ENCODE measurements at regions not wholly inside any gene's neighbourhood (a gene's known extent, or its start where the extent isn't known, plus 50 kb on each side); places are given as distances from the start of the nearest gene placed in this dataset.
A peak's percentile ranks its signal among the peaks of the same experiment; 100 is the strongest.

DNA sequence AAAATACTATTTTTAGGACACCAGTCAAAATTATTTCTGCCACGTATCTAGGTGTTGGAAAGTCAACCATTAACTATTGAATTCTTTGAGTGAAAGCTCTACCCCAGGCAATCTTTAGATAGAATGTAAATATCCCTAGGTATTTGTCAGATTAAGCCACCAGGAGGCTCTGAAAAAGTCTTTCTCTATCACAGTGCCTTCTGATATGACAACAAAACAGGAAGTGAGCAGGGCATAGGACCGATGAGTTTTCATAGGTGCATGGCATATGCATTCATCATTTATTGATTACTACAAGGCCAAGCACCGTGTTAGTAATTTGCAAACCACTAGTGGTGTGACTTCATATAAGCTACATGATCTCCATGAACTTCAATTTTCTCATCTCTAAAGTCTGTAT is 333.6 kb upstream of the F9 start:
- FAIRE-seq (peak; percentile 58), DNase-seq (ENCODE audit: insufficient read length, low spot score) (no peak)

DNA sequence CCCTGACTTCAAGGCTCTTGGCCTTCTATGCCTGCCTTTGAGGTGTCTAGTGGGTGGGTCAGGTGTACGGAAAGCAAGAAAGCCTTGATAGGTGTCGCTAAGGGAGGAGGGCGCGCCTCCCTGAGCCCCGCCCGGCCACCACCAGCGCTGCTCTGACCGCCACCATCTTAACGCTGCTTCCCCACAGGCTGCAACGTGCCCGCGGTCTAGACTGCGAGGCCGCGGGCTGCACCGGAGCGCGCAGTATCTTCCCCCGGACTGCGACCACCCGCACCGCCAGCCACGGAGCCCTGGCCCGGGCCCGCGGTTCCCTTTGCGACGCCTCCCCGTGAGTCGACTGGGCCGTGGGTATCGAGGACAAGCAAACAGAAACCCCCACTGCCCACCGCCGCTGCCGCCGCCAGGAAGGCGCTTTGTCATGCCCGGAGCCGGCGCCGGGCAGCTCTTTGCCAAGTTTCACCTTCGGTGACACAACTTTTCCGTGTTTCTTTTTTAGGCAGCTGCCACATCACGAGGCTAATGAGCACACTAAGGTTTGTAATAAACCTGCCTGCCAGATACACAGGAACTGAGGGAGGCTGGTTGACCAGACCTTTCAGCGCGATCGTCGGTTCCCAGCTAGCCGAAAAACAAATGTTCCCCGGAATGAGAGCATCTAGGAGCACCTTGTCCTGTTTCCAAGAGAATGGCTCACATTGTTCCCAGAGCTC is 335.8 kb upstream of the F9 start:
- TF ChIP-seq, protein P1, sequence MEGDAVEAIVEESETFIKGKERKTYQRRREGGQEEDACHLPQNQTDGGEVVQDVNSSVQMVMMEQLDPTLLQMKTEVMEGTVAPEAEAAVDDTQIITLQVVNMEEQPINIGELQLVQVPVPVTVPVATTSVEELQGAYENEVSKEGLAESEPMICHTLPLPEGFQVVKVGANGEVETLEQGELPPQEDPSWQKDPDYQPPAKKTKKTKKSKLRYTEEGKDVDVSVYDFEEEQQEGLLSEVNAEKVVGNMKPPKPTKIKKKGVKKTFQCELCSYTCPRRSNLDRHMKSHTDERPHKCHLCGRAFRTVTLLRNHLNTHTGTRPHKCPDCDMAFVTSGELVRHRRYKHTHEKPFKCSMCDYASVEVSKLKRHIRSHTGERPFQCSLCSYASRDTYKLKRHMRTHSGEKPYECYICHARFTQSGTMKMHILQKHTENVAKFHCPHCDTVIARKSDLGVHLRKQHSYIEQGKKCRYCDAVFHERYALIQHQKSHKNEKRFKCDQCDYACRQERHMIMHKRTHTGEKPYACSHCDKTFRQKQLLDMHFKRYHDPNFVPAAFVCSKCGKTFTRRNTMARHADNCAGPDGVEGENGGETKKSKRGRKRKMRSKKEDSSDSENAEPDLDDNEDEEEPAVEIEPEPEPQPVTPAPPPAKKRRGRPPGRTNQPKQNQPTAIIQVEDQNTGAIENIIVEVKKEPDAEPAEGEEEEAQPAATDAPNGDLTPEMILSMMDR (IDR thresholded peaks at IDR 0.05; ENCODE audit: insufficient read depth, missing control alignments) = no peak
- DNase-seq (ENCODE audit: insufficient read length, low spot score) (no peak), FAIRE-seq (no peak)

More for the DNA sequence above, 333.6 kb upstream of the F9 start:
- TF ChIP-seq, protein P1 (IDR thresholded peaks at IDR 0.05; ENCODE audit: insufficient read depth, missing control alignments) = no peak

DNA sequence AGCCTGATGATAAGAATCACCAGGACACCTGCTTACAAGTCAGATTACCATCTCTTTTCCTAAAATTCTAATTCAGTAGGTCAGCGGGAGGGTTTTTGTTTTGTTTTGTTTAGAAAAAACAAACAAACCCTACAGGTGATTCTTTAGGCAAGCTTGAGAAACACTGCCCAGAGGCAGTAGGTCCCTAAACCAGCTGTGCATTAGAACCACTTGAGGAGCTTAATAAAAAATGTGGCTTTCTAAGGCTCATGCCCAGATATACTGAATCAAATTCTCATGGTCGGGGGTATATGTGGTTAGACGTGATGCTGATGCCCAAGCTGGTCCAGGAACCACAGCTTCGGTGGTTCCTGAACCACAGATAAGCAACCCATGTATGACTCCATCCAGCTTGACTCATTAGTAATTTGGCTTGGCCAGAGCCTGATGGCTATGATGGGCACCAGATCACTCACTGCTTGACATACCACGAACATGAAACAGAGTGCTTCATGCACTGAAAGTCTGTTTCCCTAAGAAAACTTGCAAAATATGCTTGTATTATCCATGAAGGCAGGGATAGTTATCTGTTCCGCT is 338.1 kb upstream of the F9 start:
- DNase-seq (ENCODE audit: insufficient read length, low spot score) = no peak
- TF ChIP-seq, protein P1 (IDR thresholded peaks at IDR 0.05; ENCODE audit: insufficient read depth, missing control alignments) = no peak
- FAIRE-seq = no peak

DNA sequence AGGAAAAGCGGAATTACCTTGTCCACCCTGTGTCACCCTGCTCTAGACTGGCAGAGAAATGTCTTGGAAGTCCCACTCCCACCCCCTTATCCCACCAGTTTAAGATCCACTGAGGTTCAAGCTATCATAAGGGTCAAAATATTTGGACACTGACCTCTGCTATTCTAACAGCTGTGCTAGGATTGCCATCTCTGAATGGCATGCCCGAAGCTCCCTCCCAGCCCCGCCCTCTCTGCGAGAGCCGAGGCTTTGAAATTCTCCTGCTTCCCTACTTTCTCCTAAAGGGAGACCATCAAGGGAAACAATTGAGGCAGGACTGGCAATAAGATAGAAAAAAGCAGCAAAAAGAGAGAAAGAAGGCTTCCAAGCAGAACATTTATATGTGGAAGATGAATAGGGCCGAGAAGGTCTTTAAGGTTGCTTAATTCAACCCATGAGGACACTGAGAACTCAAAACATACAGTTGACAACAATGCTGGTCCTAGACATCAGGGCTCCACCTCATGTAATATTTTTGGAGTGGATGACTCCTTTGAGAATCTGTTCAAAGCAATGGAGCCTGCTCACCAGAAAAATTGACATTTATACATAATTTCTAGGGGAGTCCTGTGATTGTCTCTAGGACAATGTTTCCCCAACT is 338.7 kb upstream of the F9 start:
- FAIRE-seq = no peak
- TF ChIP-seq, protein P1 (IDR thresholded peaks at IDR 0.05; ENCODE audit: insufficient read depth, missing control alignments) = no peak
- DNase-seq (ENCODE audit: insufficient read length, low spot score) = no peak

DNA sequence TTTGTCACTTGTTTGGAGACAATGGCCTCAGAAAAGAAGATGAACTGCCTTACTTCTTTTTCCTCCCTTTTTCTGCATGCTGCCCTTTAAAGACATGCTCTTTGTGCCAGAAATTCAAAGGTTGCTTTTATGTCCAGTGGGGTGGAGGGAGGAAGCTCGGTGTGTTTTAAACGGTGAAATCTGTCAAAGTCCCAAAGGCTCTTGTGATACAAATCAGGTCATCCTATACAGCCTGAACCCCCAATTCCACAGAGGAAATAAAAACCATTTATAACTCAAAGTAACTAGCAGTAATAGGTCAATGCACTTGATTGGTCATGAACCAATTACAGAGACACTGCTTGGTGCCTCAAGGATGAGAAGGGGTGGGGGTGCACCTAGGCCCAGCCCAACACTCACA is 339.3 kb upstream of the F9 start:
- DNase-seq (ENCODE audit: insufficient read length, low spot score) (no peak), FAIRE-seq (no peak)
- TF ChIP-seq, protein P1 (IDR thresholded peaks at IDR 0.05; ENCODE audit: insufficient read depth, missing control alignments) = no peak

DNA sequence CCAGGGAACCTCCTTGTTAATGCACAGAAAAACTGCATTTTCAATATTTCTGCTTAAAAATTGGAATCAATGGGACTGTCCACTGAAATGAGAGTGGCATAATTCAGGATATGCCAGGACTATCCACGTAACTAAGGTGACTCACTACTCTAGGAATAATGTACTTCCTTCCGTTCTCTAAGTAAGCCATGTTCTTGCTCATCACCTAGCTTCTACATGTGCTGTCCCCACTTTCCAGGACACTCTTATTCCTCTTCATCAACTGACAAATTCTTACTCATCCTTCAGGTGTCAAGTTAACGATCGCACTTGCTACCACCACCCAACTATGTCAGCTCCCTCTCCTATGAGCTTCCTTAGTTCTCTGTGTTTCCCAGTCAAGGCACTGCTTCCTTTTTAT is 342.8 kb upstream of the F9 start:
- FAIRE-seq = no peak
- TF ChIP-seq, protein P1 (IDR thresholded peaks at IDR 0.05; ENCODE audit: insufficient read depth, missing control alignments) = no peak
- DNase-seq (ENCODE audit: insufficient read length, low spot score) = no peak

DNA sequence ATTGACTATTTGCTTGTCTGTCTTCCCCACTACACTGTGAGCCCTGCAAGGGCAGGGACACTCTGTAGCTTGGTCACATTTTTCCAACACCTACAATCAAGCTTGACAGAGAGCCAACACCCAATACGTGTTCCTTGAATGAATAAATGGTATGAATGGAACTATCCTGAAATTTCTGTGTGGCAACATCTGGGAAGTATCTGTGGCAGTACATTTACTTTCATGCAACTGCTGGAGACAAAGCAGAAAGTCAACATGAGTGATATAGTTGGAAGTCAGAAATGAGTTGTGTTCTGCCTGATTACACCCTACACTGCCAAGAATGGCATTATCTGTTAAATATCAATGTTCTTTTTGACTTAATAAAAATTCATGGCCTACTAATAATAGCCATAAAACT is 343.5 kb upstream of the F9 start:
- TF ChIP-seq, protein P1 (IDR thresholded peaks at IDR 0.05; ENCODE audit: insufficient read depth, missing control alignments) = no peak
- FAIRE-seq = no peak
- no peak for DNase-seq (ENCODE audit: insufficient read length, low spot score)

All from D721Med (cell line).